Neutrophil (primary cell): ENCODE measurements at regions not wholly inside any gene's neighbourhood (a gene's known extent, or its start where the extent isn't known, plus 50 kb on each side); places are given as distances from the start of the nearest gene placed in this dataset.

Source experiments
- H3K27ac ChIP-seq: fragments of 200-600 bp; sonication (generic); 2 replicates; pipeline ENCODE4 v1.5.1; 2016; ENCODE audit warnings: mild to moderate bottlenecking, moderate library complexity
- H3K27me3 ChIP-seq: fragments of 200-600 bp; sonication (generic); 2 replicates; pipeline ENCODE4 v1.6.0; 2016; ENCODE audit warnings: mild to moderate bottlenecking
- H3K36me3 ChIP-seq: fragments of 200-600 bp; sonication (generic); 2 replicates; pipeline ENCODE4 v1.5.1; 2017
- H3K4me1 ChIP-seq, 2 experiments: fragments of 200-600 bp in 1 of 2; sonication (generic) in 1 of 2; 1 replicate in 1 of 2; 2 replicates in 1 of 2; pipeline versions ENCODE4 v1.5.1 to v1.6.1; 2013 to 2016; ENCODE audit warnings: low read depth in 1 of 2, low read length in 1 of 2, mild to moderate bottlenecking in 1 of 2, moderate library complexity in 1 of 2; ENCODE audit not compliant: control insufficient read depth in 1 of 2, insufficient read depth in 1 of 2
- H3K4me3 ChIP-seq, 2 experiments: fragments of 200-600 bp in 1 of 2; sonication (generic) in 1 of 2; 1 replicate in 1 of 2; 2 replicates in 1 of 2; pipeline ENCODE4 v1.5.1; 2013 to 2016; ENCODE audit warnings: low read depth in 1 of 2, low read length in 1 of 2, mild to moderate bottlenecking in 1 of 2, moderate library complexity in 1 of 2
- H3K9me3 ChIP-seq: fragments of 200-600 bp; sonication (generic); 2 replicates; pipeline ENCODE4 v1.5.1; 2016
- CTCF ChIP-seq: fragments of 200-600 bp; sonication (generic); IDR thresholded peaks from 2 replicates; pipeline ENCODE4 v1.5.1; 2016; ENCODE audit warnings: antibody characterized with exemption

GRCh38 chr15:25065876-25066275, 111.1 kb downstream of the SNRPN start:
- H3K27me3 ChIP-seq: no peaks in the 10 kb centered on the region
- no peak for TF ChIP-seq CTCF
- H3K4me3 ChIP-seq: no peak overlapping the region
- no peaks in the 10 kb centered on the region for H3K4me1 ChIP-seq
- H3K36me3 ChIP-seq: no peaks in the 10 kb centered on the region
- no peak overlapping the region for H3K27ac ChIP-seq
- H3K9me3 ChIP-seq: peaks cover 85% of the 10 kb centered on the region

- no peak overlapping the region for H3K27ac ChIP-seq
- H3K4me1 ChIP-seq: no peaks in the 10 kb centered on the region
- H3K36me3 ChIP-seq: no peaks in the 10 kb centered on the region
- peaks cover 84% of the 10 kb centered on the region for H3K9me3 ChIP-seq
- TF ChIP-seq CTCF: no peak
- H3K27me3 ChIP-seq: no peaks in the 10 kb centered on the region
- H3K4me3 ChIP-seq: no peak overlapping the region
These were observed 111.9 kb downstream of the SNRPN start for GRCh38 chr15:25066708-25067107.

GRCh38 chr15:25067725-25068309, 113.0 kb downstream of the SNRPN start:
- Histone ChIP-seq H3K4me1 (no peaks in the 10 kb centered on the region), H3K9me3 (peaks cover 82% of the 10 kb centered on the region), H3K27me3 (no peaks in the 10 kb centered on the region), H3K27ac (no peak overlapping the region), H3K4me3 (no peak overlapping the region), H3K36me3 (no peaks in the 10 kb centered on the region)
- no peak for TF ChIP-seq CTCF

- TF ChIP-seq CTCF: no peak
- Histone ChIP-seq H3K27me3 (no peaks in the 10 kb centered on the region), H3K9me3 (peaks cover 74% of the 10 kb centered on the region), H3K4me1 (no peaks in the 10 kb centered on the region), H3K27ac (no peak overlapping the region), H3K36me3 (no peaks in the 10 kb centered on the region), H3K4me3 (no peak overlapping the region)
These were observed 113.9 kb downstream of the SNRPN start for GRCh38 chr15:25068696-25069095.

- Histone ChIP-seq H3K9me3 (peaks cover 71% of the 10 kb centered on the region), H3K36me3 (no peaks in the 10 kb centered on the region), H3K27ac (no peak overlapping the region), H3K4me3 (no peak overlapping the region), H3K27me3 (no peaks in the 10 kb centered on the region), H3K4me1 (no peaks in the 10 kb centered on the region)
- TF ChIP-seq CTCF: no peak
These were observed 115.7 kb downstream of the SNRPN start for GRCh38 chr15:25070353-25070963.
